Stimulated activated naive CD4-positive, alpha-beta T cell treated with Interleukin-2 at 50 U/mL for 16 hours (primary cell): ENCODE measurements at regions not wholly inside any gene's neighbourhood (a gene's known extent, or its start where the extent isn't known, plus 50 kb on each side); places are given as distances from the start of the nearest gene placed in this dataset.

Source experiments
- DNase-seq: peaks from one replicate; lab custom pipeline; 2025; lab: John Stamatoyannopoulos, UW

DNA sequence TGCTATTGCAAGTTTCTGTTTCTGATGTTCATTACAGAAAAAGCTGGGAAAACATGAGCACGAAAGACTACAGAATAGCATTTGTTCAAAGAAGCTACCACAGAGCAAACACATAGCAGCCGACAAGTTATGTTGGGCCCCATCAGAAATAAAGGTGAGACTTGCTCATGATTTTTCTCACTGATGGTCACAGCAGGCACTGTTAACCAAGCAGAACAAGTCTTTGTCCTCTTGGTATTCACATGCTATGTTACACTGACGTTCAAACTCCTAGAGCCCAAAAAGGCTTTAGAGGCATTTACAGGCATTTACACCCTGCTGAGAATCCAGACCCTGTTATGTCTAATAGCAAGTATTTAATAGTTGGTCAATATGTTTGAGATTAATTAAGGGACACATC is 235.0 kb upstream of the HNMT start:
- no peak for DNase-seq

DNA sequence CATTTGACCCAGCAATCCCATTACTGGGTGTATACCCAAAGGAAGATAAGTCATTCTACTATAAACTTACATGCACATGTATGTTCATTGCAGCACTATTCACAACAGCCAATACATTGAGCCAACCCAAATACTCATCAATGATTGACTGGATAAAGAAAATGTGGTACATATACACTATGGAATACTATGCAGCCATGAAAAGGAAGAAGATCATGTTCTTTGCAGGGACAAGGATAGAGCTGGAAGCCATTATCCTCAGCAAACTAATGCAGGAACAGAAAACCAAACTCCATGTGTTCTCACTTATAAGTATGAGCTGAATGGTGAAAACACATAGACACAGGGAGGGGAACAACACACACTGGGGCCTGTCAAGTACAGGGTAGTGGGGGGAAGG is 226.7 kb upstream of the HNMT start:
- DNase-seq = no peak

DNA sequence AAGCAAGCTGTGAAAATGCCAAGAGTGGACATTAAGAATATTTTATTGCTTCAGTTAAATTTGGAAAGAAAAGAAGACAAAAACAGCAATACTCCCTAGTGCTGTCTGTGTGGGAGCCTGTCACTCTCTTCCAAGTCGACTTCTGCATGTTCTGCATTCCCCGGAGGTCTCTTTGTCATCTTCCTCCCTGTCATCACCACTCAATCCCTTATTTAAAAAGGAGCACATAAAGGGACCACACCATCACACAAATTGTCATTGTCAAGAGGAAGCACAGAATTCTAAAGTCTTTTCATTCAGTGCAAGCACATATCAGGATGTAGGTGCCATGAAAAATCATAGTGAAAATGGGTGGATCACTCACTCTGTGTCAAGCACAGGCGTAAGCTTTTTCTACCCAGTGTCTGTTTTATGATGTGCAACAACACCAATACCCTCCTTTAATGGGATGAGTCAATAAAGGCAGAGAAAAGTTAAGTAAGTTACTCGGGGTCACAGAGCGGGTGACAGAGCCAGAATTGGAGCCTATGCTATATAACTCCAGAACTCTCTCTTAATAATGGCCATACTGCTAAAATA is 222.4 kb upstream of the HNMT start:
- no peak for DNase-seq

DNA sequence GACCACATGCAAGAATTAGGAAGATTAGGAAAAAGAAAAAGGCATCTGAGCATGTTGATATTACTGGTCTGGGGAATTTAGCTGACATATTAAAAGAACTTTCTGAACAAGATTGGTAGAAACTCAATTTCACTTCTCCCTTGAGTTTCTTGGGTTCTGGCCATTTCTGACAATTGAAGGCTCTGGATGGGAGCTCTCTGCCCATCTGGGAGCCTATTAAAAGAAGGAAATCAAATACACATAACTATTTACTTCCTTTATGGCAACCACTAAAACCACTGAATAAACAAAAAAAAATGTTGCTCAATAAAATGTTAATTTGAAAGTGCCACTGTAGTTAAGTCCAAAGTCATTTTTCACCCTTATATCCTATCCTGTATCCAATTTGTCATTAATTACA is 216.8 kb upstream of the HNMT start:
- DNase-seq = no peak

DNA sequence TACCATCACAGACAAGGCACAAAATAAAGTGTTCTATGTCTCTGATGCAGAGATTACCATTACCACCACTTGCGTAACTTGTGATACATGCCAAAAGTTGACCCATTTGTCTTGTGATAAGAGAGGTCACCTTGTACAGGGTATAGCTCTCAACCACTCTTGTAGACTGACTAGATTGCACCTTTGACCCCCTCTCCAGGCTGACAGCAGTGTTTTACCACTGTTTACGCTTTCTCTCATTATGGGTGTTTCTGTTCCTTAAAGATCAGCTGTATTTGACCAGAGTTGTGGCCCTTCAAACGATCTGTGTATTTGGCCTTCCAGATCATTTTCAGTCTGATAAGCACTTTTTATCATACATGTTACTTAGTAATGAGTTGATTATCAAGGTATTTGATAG is 215.7 kb upstream of the HNMT start:
- DNase-seq = no peak

DNA sequence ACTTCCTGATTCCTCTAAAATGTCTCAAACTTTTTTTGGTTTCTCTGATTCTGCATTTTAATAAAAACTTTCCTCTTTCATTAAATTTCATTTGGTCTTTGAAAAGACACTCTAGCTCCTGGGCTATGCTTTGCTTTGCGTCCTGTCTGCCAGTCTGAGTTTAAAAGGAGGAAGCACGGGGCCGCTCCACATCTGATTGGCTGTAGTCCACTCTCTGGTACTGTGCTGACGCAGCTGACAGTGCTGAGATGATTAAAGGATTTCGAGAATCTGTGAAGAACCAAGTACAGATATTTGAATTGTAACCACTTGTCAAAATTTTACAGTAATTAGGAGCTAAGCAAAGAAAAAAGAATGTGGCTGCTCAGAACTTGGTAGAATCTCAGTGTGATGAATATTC is 199.6 kb upstream of the HNMT start:
- no peak for DNase-seq

DNA sequence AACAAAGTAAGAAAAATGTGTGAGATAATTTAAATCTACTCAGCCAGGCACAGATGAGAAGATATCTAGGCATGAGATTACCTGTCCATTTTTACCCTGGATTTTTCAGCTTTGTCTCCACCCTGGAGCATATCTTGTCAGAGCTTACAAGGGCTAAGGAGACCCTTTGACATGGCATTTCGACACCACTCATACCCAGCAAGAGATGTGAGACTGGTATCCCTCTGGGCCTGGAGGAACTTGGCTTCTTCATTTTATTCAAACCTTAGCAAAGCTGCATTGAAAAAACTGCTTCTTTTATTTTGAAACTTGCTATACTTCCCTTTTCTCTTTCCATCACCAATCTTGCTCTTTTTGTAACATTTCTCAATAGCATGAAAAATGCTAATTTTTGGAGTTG is 194.9 kb upstream of the HNMT start:
- DNase-seq = no peak

DNA sequence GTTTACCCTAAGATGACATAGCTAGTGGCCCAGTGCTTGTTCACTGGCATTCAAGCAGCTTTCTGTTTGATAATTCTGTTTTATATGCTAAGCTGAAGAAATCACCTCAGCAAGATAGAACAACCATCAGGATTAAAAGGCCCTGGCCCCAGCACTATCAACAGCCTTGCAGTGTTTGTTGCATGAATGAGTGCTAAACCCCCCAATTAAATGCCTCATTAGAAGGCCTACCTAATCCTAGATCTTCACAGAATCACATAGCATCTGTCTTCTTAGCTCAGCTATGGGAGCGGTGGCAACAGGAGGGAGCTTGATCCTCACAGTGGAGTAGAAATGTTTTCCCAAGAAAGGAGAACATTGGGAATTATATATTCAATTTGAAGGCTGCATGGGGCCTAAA is 194.1 kb upstream of the HNMT start:
- no peak for DNase-seq

DNA sequence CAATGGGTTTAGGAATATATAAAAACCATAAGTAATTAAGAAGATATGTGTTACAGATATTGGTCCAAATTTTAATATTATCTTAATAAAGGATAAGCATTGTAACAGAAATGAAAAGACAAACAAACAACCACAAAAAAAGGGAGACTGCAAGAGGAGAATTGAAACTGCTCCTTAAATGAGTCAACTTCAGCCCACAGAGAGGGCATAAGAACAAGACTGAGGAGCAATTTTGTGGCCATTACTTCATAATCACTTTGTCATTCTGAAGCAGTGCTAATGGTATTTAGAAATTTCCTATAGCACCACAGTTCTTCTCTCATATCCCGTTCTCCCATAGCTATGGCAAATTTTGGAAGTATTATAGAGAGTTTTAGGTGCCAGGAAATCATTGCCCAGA is 193.2 kb upstream of the HNMT start:
- no peak for DNase-seq

DNA sequence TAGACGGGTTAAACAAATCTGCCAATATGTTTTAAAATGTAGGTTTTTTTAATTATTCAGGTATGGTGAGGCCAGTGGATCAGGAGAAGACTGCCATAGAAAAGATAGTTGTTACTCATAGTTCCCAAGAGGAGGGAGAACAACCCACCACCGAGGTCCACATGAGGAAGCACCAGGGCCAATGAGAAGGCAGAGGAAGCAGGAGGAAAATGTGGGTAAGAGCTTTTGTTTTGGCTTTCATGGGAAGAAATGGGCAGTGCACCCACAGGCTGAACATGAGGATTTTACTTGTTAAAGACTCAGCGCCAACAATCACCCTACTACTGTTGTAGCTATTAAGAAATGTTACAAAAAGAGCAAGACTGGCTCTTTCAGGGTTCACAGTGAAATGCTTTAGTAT is 191.8 kb upstream of the HNMT start:
- no peak for DNase-seq

DNA sequence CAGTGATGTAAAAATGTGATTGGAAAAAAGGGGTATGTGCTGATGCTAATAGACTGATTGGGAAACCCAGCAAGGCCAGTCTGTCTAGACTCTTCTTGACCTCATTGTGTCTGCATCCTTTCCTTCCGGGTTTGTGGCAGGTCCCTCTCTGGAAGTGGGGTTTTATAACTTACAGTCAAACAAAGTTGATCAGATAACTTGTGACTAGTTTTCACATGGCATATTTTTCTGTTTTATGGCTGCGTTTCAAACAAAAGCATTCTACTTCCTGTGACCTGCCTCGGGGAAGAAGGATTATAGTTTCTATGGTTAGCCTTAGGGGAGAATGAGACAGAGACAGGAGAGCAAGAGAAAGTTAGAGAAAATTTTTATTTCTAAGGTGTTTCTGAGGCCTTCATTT is 188.7 kb upstream of the HNMT start:
- DNase-seq = no peak

DNA sequence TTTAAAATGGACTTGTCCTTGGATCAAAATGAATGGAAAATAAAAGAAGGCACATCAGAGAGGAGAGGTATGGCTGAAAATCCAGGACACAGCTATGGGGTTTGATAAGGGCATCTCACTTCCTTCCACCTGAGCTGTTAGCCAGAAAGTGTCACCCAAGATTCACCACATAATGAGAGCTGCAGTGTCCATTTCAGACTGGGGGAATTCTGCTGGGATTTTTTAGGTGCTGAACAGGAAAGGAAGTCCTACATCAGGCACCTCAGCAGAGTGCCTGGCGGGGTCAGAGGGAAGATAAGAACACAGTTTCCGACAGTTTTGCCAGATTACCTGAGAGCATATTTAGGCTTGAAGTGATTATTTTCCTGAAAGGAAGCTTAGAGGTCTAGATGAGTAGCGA is 187.6 kb upstream of the HNMT start:
- no peak for DNase-seq

DNA sequence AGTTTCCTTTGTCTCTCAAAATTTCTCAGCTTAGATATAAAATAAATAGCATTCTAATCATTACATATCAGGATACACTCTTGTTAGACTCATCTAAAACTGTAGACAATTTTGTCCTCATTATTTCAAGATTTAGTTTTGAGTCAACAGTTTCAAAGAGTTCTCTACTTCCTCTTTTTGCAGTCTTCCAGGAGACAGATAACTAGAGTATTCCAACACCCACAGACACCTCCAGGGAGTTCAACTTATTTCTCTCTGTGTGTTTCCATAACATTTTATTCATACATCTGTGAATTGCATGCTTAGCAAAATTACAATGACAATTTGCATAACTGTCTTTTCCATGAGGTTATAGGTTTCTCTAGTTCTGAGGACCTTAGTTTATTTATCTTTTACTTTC is 166.6 kb upstream of the HNMT start:
- DNase-seq = no peak

DNA sequence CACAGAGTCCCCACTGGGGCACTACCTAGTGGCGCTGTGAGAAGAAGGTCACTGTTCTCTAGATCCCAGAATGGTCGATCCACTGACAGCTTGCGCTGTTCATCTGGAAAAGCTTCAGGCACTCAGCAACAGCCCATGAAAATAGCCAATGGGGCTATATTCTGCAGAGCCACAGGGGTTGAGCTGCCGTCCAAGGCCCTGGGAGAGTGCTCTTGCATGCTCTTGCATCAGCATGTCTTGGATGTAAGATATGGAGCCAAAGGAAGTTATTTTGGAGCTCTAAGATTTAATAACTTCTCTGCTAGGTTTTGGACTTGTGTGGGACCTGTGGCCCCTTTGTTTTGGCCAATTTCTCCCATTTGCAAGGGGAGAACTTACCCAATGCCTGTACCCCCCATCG is 164.7 kb upstream of the HNMT start:
- DNase-seq = no peak

DNA sequence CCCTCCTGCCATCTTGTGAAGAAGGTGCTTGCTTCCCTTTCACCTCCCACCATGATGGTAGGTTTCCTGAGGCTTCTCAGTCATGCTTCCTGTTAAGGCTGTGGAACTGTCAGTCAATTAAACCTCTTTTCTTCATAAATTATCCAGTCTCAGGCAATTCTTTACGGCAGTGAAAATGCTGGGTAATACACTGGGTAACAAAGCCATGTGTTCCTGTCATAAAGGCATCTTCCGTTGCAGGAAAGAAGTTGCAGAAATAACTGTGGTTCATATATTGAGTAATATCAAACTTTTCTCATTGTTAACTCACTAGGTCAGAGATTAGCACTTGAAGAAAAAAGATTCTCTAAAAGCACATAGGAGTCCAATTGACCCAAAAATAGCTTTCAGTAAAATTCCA is 163.9 kb upstream of the HNMT start:
- no peak for DNase-seq

DNA sequence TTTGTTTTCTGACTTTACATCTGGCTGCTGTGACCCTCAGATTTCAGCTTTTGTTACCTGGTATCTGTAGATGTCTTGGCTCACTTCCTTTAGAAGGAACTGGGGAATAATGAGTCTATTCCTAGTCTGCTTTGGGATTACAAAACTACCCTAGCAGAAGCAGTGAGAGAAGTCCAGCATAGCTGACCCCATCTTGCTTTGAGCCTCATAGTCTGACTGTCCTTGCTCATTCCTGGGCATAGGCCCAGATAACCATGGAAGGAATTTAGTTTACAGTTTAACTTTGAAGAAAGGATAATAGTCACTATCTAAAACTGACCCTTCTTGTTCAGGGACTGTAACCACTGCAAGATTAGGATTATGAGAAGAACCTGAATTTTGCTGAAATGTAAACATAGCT is 163.0 kb upstream of the HNMT start:
- no peak for DNase-seq

DNA sequence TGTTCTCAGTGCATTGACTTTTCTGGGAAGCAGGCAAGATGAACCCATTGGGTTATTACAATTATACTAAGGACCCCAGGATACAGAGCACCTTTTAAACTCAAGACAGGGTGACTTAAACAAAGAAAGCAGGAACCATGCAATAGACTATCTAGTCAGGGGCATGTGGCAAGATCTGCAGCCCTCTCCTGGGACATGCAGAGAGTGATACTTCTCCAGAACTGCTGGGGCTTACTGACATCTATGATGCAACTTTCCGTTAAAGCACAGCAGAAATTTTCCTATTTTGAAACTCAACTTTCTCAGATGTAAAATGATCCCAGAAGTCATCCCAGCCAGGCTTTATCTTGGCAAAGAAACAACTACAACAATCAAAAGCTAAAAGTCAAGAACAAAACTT is 162.2 kb upstream of the HNMT start:
- no peak for DNase-seq

DNA sequence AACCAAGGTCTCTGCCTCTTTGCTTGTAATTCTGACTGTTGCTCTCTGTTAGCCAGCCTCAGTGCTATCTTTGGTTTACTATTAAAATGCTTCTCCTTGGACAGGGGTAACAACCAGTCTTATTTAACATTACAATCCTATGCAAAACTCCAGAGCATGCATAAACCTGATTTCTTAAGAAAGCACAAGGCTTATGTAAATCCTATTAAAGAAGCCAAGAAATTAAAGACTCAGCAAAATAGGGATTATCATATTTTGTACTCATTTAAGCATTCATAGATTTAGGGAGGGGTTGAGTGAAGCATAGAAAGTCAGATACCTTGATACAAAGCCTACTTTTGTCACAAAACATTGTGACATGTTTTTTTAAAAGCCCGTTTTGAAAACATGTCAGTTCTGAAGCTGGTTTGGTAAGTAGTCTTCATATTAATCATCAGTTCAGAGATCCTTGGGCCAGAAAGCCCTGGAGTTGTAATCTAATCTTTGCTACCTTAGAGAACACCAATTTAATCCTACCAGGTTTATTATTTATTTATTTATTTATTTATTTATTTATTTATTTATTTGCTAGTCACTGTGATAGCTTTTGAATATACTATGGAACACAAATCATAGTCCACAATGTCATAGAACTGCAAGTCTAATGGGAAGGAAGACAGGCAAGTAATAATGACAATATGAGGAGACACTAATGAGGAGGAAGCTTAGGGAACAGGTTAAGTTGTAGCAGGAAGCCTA is 158.0 kb upstream of the HNMT start:
- no peak for DNase-seq

DNA sequence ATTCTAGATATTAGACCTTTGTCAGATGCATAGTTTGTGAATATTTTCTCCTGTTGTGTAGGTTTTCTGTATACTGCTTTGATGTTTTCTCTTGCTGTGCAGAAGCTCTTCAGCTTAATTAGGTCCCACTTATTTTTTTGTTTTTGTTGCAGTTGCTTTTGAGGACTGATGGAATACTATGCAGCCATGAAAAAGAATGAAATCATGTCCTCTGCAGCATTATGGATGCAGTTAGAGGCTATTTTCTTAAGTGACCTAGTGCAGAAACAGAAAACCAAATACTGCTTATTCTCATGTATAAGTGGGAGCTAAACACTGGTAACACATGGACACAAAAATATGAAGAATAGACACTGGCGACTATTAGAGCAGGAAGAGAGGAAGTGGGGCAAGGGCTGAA is 155.0 kb upstream of the HNMT start:
- DNase-seq = no peak

DNA sequence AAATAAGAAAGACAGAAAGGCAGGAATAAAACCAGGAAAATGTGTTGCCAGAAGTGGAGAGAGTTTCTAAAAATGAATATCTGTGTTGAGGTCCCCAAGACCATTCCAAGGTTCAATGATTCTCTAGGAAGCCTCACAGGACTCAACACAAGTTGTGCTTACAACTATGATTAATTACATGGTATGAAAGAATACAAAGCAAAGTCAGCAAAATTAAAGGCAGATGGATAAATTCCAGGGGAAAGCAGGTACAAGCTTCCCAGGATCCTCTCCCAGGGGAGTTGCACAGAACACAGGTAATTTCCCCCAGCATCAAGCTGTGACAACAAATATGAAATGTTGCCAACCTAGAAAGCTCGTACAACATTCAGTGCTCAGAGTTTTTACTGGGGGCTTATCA is 154.4 kb upstream of the HNMT start:
- no peak for DNase-seq

DNA sequence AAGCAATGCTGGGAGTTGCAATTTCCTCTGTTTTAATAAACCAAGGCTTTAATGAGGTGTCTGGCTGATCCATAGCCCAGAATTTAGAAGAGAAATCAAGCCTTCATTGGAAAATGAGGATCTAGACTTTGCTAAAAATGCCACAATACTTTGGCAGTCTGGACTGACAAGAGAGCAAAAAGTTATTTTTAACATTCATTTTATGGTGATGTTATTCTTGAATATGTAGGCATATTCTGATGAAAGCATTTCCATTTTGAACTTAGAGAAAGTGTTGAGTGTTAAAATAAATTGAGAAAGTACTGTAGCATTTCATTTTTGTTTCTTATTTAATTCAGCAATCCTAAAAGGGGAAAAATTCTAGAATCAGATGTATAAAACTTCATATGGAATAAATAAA is 151.8 kb upstream of the HNMT start:
- no peak for DNase-seq

DNA sequence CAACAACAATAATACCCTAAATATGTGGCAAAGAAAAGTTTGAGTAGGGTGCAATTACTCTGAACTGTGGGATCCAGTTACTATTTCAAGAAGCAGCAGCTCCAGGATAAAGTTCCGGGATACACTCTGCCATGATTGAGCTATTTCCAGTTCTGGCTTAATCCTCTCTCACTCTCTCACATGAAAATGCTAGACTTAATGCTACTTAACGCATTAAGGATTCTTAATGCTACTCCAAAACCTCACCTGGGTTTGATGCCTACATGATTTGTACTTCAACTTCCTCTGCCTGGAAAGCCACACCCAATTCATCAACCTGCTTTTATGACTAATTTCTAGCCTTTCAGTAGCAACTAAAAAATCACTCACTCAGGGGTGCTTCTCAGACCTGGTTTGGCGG is 151.1 kb upstream of the HNMT start:
- no peak for DNase-seq

DNA sequence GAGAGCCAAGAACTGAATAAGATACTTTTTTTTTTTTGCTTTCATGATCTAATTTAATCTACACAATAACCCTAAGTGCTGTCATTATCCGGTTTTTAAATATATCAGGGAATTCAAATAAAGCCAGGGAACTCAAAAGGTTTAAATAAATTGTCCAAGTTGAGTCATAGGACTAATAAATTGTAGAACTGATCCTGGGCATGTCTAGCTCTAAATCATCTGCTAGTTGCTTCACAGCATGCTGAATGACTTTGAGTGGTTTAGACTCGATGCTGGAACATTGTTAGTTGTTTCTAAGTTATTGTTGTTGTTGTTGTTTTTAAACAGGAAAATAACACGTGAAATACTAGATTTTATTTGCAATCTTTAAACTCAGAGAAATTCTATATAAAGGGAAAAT is 147.2 kb upstream of the HNMT start:
- DNase-seq = no peak

DNA sequence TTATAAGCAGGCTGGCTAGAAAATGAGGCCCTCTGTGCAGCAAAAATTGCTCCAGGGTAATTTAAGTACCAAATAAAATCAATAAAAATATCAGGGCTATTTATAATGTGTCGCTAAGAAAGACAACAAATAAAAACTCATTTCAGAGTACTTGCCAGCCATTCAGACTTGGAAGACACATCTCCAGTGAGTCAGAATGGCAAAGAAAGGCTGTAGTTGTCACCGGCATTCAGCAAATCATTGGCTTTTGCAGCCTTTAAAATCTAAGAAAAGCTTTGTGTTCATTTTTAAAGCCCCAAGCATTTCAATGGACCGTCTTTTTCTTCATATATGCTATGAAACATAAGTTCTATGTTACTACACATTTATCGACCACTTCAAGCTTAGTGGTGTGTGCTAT is 141.1 kb upstream of the HNMT start:
- no peak for DNase-seq
